ENCODE measurements at regions not wholly inside any gene's neighbourhood (a gene's known extent, or its start where the extent isn't known, plus 50 kb on each side); places are given as distances from the start of the nearest gene placed in this dataset.

DNA sequence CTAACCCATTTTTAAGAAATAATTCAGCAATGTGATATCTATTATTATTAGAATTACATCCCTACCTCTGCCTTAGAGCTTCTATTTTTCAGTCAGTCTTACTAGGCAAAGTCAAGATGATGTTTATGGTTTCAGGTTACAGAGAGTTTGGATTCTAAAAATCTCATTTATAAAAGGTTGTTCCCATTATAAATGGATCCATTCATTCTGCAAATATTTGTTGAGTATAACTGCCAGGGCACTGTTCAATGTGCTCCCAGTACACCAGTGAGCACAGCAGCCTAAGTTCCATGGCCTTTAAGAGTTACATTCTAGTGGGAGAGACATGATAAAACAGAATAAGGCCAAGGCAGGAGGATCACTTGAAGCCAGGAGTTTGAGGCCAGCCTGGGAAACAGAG, 75.9 kb upstream of the EYA4 start:
- no peak for TF ChIP-seq EZH2 (IDR thresholded peaks at IDR 0.05; ENCODE audit: low read length, unreplicated experiment)
- TF ChIP-seq, protein P1, sequence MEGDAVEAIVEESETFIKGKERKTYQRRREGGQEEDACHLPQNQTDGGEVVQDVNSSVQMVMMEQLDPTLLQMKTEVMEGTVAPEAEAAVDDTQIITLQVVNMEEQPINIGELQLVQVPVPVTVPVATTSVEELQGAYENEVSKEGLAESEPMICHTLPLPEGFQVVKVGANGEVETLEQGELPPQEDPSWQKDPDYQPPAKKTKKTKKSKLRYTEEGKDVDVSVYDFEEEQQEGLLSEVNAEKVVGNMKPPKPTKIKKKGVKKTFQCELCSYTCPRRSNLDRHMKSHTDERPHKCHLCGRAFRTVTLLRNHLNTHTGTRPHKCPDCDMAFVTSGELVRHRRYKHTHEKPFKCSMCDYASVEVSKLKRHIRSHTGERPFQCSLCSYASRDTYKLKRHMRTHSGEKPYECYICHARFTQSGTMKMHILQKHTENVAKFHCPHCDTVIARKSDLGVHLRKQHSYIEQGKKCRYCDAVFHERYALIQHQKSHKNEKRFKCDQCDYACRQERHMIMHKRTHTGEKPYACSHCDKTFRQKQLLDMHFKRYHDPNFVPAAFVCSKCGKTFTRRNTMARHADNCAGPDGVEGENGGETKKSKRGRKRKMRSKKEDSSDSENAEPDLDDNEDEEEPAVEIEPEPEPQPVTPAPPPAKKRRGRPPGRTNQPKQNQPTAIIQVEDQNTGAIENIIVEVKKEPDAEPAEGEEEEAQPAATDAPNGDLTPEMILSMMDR (conservative IDR thresholded peaks at IDR 0.05; ENCODE audit: low read depth, low read length) = no peak
